ENCODE measurements at regions not wholly inside any gene's neighbourhood (a gene's known extent, or its start where the extent isn't known, plus 50 kb on each side); places are given as distances from the start of the nearest gene placed in this dataset.

- no peak overlapping the region for H3K4me3 Mint-ChIP-seq
- H3K9ac ChIP-seq (ENCODE audit: extremely low read depth, low read length, poor library complexity, severe bottlenecking): no peak overlapping the region
Observed at GRCh38 chr21:41680444-41681347, 86.2 kb downstream of the RIPK4 start.

GRCh38 chr21:41678924-41679318, 87.9 kb downstream of the RIPK4 start:
- peak overlapping the region; percentile 41 for H3K9ac ChIP-seq (ENCODE audit: extremely low read depth, low read length, poor library complexity, severe bottlenecking)
- peak; percentile 98 for DNase-seq
- Mint-ChIP-seq H3K27me3 (ENCODE audit: insufficient read depth) (no peaks in the 10 kb centered on the region), H3K4me3 (no peak overlapping the region), H3K9me3 (peaks cover 4% of the 10 kb centered on the region), H3K36me3 (ENCODE audit: low read depth) (no peaks in the 10 kb centered on the region), H3K27ac (peak overlapping the region; percentile 93), H3K4me1 (peaks cover 27% of the 10 kb centered on the region)
- no peaks in the 10 kb centered on the region for H3K36me3 ChIP-seq (ENCODE audit: control insufficient read depth, insufficient read depth, low read length)
- no peaks in the 10 kb centered on the region for H3K27me3 ChIP-seq (ENCODE audit: control insufficient read depth, insufficient read depth, low read length, poor library complexity, severe bottlenecking)
- H3K4me3 ChIP-seq (ENCODE audit: low read length): no peak overlapping the region
- no peaks in the 10 kb centered on the region for H3K9me3 ChIP-seq (ENCODE audit: control insufficient read depth, low read length)
- H3K27ac ChIP-seq (ENCODE audit: low read depth, low read length): peak overlapping the region; percentile 58
- TF ChIP-seq CTCF (conservative IDR thresholded peaks at IDR 0.05): no peak
- peaks cover 11% of the 10 kb centered on the region for H3K4me1 ChIP-seq (ENCODE audit: control insufficient read depth, insufficient read depth, low read length)
- WGBS, 2 experiments (ENCODE audit: insufficient coverage in 1 of 2, insufficient read length in 1 of 2): 12 to 40% methylated on average over 5 to 11 of the region's 11 CpGs

More at GRCh38 chr21:41680444-41681347, 86.2 kb downstream of the RIPK4 start:
- H3K36me3 Mint-ChIP-seq (ENCODE audit: low read depth): no peaks in the 10 kb centered on the region
- Histone ChIP-seq H3K9me3 (ENCODE audit: control insufficient read depth, low read length) (no peaks in the 10 kb centered on the region), H3K27ac (ENCODE audit: low read depth, low read length) (no peak overlapping the region), H3K27me3 (ENCODE audit: control insufficient read depth, insufficient read depth, low read length, poor library complexity, severe bottlenecking) (no peaks in the 10 kb centered on the region), H3K36me3 (ENCODE audit: control insufficient read depth, insufficient read depth, low read length) (no peaks in the 10 kb centered on the region), H3K4me3 (ENCODE audit: low read length) (no peak overlapping the region), H3K4me1 (ENCODE audit: control insufficient read depth, insufficient read depth, low read length) (peaks cover 11% of the 10 kb centered on the region)
- peaks cover 4% of the 10 kb centered on the region for H3K9me3 Mint-ChIP-seq
- no peak for TF ChIP-seq CTCF (conservative IDR thresholded peaks at IDR 0.05)
- peak overlapping the region; percentile 3 for H3K27ac Mint-ChIP-seq
- H3K4me1 Mint-ChIP-seq: peaks cover 33% of the 10 kb centered on the region
- no peaks in the 10 kb centered on the region for H3K27me3 Mint-ChIP-seq (ENCODE audit: insufficient read depth)
- DNase-seq: peak; percentile 63
- WGBS, 2 experiments (ENCODE audit: insufficient coverage in 1 of 2, insufficient read length in 1 of 2): 88 to 89% methylated on average over 14 to 23 of the region's 23 CpGs

GRCh38 chr21:41678016-41678923, 88.6 kb downstream of the RIPK4 start:
- peak overlapping the region; percentile 41 for H3K9ac ChIP-seq (ENCODE audit: extremely low read depth, low read length, poor library complexity, severe bottlenecking)
- H3K4me3 ChIP-seq (ENCODE audit: low read length): no peak overlapping the region
- no peak overlapping the region for H3K4me3 Mint-ChIP-seq

More at GRCh38 chr21:41678016-41678923, 88.6 kb downstream of the RIPK4 start:
- no peaks in the 10 kb centered on the region for H3K36me3 Mint-ChIP-seq (ENCODE audit: low read depth)
- H3K4me1 Mint-ChIP-seq: peaks cover 27% of the 10 kb centered on the region
- H3K4me1 ChIP-seq (ENCODE audit: control insufficient read depth, insufficient read depth, low read length): peaks cover 11% of the 10 kb centered on the region
- WGBS, 2 experiments (ENCODE audit: insufficient coverage in 1 of 2, insufficient read length in 1 of 2): 75 to 78% methylated on average over 16 to 17 of the region's 17 CpGs
- H3K9me3 ChIP-seq (ENCODE audit: control insufficient read depth, low read length): no peaks in the 10 kb centered on the region
- H3K9me3 Mint-ChIP-seq: peaks cover 4% of the 10 kb centered on the region
- no peaks in the 10 kb centered on the region for H3K36me3 ChIP-seq (ENCODE audit: control insufficient read depth, insufficient read depth, low read length)
- H3K27ac ChIP-seq (ENCODE audit: low read depth, low read length): peak overlapping the region; percentile 58
- H3K27me3 ChIP-seq (ENCODE audit: control insufficient read depth, insufficient read depth, low read length, poor library complexity, severe bottlenecking): no peaks in the 10 kb centered on the region
- H3K27ac Mint-ChIP-seq: peak overlapping the region; percentile 93
- no peaks in the 10 kb centered on the region for H3K27me3 Mint-ChIP-seq (ENCODE audit: insufficient read depth)
- TF ChIP-seq CTCF (conservative IDR thresholded peaks at IDR 0.05): no peak
- DNase-seq: peak; percentile 76
